ENCODE measurements at regions not wholly inside any gene's neighbourhood (a gene's known extent, or its start where the extent isn't known, plus 50 kb on each side); places are given as distances from the start of the nearest gene placed in this dataset.
"Not testable (repeated sequence)": the region's sequence is repeated elsewhere in the genome, so short reads cannot be mapped to it uniquely, and the experiment has no call there.

DNA sequence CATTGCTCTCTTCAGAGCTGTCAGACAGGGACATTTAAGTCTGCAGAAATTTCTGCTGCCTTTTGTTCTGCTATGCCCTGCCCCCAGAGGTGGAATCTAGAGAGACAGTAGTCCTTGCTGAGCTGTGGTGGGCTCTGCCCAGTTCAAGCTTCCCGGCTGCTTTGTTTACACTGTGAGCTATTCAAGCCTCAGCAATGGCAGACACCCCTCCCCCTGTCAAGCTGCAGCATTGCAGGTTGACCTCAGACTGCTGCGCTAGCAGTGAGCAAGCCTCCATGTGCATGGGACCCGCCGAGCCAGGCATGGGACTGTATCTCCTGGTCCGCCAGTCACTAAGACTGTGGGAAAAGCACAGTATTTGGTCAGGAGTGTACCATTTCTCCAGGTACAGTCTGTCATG lies 53.6 kb upstream of the MAPK10 start:
- not testable (repeated sequence) for DNase-seq (ENCODE audit: low read depth in 2 of 2)

DNA sequence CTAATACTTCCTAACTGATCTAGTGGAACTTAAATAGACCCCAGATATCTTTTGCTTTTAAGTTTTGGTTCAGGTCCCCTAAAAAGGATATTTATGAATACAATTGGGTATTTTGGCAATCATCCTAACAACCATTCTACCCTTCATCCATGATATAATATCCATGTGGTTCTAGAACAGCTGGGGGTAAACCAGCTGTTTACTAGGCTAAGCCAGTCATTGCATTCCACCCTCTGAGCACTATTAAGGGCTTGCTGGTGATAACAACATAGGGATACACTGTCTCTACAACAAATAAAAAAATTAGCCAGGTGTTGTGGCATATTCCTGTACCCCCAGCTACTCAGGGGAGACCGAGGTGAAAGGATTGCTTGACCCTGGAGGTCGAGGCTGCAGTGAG lies 54.8 kb upstream of the MAPK10 start:
- no peak for DNase-seq (ENCODE audit: low read depth in 2 of 2)

DNA sequence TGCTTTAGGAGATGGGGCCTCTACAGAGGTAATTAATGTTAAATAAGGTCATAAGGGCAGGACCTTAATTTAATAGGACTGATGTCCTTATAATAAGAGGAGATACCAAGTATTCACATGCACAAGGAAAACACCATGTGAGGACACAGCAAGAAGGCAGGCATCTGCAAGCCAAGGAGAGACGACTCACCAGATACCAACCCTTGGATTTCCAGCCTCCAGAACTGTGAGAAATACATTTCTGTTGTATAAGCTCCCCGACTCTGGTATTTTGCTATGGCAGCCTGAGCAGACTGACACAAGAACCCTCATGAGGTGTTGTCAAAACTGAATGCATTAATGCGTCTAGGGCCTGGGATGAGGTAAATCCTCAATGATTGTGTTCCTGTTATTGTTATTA lies 56.2 kb upstream of the MAPK10 start:
- DNase-seq (ENCODE audit: low read depth in 2 of 2): no peak

DNA sequence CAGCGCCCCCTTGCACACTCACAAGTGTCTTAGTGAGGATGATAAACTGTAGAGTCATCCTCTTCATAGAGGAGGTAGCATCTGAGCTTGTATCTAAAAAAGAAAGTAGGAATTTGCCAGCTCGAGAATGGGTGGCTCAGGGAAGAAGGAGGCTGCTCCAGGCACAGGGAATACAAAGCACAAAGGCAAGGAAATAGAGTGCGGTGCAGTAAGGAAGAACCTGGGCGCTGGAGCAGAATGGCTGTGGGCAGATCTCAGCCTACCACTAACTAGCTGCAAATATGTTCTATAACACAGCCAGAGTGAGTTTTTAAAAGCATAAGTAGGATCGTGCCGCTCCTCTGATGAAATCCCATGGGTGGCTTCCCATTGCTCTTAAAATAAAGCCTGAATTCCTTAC lies 61.6 kb upstream of the MAPK10 start:
- DNase-seq (ENCODE audit: low read depth in 2 of 2): no peak

DNA sequence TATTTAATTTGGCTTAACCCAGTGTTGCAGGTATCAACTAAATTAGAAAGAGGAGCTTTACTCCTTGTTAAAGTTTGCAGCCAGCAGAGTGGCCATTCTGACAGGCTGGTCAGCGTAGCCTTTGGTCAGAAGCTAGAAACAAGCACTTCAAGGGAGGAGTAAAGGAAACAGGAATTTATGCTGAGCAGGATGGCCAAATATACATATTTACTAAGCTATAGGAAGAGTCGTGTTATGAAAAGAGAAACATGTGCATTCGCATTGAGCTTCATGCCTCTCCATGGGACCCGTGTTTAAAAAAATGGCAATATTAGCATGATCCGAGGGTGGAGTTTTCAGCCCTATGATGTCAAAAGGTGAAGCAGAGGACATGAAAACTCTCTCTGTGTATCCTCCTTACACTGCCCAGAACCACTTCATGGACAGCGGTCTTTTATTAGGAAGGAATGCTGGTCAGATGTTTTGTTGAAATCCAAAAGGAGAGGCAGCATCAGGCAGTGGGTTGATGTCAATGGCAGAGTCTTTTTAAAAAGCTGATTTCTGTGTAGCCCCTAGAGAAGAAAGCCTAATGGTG lies 71.8 kb upstream of the MAPK10 start:
- no peak for DNase-seq (ENCODE audit: low read depth in 2 of 2)

DNA sequence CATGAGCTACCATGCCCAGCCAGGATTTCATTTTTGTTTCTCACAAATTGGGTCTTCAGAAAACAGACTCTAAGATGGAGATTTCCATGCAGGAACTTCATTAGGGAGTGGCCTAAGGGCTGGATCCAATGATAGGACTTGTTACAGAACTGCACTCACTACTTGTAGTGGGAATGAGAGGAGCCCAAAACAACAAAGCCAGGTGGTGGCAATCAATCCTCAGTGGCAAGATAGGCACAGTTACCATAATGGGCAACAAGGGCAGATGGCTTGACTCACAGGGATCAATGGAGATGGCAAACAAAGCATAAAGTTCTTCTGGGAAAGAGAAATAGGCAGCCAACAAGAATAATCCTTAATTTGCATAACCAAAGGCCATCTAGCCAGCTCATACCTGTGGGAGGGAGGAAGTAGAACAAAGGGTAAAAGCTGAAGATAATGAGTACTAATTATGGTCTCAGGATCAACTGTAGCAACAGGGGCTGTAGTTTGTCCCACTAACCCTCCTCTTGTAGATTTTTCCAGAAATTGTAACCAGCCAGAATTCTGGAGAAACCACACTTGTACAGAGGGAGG lies 72.8 kb upstream of the MAPK10 start:
- no peak for DNase-seq (ENCODE audit: low read depth in 2 of 2)

DNA sequence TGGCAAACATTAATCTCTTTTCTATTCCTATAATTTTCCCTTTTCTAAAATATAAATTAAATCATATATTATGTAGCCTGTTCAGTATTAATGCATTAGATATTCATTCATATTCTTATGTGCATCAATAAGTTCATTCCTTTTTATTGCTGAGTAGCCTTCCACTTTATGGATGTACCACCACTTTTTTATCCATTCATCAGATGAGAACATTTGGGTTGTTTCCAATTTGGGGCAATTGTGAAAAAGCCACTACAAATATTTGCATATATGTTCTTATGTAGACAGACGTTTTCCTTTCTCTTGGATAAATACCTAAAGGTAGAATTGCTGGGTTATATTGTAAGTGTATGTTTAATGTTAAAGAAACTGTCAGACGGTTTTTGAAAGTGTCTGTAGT lies 79.4 kb upstream of the MAPK10 start:
- no peak for DNase-seq (ENCODE audit: low read depth in 2 of 2)

DNA sequence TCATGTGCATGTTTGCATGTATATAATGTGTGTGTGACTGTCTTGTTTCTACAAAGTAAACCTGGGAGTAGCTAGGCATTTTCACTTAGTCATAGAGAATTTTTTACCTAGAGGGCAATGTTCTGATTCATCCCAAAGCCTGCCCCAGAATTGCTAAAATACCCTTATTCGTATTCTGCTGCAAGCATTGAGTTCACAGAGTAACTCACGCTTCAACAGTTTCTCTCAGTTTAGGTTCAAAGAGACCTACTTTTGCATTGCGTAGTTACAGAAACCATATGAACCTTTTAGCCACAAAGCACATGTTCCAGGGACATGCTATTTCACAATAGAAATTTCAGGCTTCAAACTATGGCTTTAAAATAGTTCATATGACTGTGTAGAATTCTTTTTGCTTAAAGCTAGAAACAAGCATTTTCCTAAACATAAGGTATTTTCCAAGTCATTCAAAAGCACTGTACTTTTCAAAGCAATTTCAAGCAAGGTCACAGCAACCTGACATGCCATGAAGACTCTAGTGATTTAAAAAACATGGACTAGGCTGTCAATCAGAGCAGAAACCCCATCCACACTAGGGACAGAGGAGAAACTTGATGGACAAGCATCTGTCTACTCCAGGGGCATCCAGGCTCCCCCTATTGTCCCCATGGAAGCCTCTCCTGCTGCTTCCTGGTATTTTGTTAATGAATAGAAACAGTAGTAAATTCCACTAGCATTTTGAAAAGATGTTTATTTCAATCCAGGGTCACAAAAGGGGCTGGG lies 81.5 kb upstream of the MAPK10 start:
- no peak for DNase-seq (ENCODE audit: low read depth in 2 of 2)

DNA sequence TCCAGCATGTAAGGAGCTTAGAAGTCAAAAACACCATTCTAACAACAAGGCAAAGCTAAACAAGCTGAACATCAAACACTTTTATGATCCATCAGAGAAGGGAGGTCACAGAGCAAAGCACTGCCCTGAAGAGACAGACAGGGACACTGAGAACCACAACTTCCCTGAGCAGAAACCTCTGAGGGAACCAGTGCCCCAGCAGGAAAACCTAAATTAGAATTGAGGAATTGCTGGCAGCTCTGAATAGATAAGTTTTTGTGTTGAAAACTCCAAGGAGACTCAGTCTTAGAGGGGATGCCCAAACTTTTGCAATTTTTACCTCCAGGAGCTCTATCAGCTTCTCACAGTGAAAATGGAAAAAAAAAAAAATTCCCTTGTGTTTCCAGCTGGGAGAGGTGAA lies 83.0 kb upstream of the MAPK10 start:
- no peak for DNase-seq (ENCODE audit: low read depth in 2 of 2)

DNA sequence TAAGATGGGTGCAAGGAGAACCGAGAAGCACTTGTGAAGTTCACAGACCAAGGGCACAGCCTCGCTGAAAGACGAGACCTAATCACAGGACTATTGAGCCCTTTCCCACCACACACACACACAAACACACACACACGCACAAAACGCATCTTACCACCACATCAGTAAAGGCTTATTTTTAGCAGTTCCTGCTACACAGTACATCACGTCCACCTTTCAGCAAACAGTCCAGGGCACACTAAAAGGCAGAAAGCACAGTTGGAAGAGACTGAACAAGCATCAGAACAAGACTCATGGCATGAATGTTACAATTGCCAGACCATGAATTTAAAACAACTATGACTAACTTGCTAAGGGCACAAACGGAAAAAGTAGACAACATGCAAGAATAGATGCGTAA lies 83.6 kb upstream of the MAPK10 start:
- no peak for DNase-seq (ENCODE audit: low read depth in 2 of 2)

DNA sequence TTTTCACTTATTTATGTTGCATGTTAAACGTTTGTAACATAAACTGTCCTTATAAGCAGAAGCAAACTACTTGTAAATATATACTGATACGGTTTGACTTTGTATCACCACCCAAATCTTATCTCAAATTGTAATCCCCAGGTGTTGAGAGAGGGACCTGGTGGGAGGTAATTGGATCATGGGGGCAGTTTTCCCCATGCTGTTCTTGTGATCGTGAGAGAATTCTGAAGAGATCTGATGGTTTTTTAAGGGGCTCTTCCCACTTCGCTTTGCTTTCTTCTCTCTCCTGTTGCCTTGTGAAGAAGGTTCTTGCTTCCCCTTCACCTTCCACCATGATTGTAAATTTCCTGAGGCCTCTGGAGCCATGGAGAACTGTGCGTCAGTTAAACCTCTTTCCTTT lies 87.1 kb upstream of the MAPK10 start:
- DNase-seq (ENCODE audit: low read depth in 2 of 2): no peak

DNA sequence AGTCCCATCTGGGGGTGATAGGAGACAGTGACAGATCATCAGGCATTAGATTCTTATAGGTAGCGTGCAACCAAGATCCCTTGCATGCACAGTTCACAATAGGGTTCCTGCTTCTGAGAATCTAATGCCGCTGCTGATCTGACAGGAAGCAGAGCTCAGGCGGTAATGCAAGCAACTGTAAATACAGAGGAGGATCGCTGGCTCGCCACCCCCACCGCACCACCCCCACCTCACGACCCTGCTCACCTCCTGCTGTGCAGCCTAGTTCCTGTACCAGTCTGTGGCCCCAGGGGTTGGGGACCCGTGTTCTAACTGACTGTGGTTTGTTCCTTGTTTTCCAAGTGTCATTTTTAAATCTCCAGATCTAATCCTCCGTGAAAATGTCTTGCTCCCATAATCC lies 89.0 kb upstream of the MAPK10 start:
- DNase-seq (ENCODE audit: low read depth in 2 of 2): no peak

DNA sequence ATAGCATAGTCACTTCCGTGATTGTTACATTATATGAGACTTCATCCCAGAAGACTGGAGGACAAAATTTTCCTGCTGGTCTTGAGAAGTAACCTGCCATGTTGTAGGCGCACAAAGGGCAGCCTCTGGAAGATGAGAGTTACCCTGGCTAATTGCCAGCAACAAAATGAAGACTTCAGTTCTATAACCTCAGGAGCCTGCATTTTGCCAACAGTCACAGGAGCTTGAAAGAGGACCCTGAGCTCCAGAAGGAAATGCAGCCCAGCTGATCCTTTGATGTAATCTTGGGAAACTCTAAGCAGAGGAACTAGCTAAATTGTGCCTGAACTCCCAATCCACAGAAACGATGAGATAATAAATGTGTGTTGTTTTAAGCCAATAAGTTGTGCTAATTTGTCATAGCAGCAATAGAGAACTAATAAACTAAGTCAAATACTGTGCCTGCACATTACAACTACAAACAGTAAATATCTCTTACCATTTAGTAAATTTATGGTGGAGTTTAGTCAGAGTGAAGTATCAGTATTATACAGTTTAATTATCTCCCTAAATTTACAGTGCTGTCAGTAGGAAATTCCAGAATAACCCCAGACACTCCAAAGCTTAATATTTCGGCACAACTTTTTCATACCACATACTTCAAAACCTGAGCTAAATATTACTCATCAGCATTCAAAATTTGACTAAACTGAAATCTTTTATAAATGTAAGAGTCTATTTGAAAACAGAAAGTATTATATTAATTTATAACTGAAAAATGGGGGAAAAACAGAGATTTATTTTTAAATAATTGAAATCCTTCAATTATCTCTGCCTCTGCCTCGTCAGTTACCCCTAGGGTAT lies 90.1 kb upstream of the MAPK10 start:
- no peak for DNase-seq (ENCODE audit: low read depth in 2 of 2)

DNA sequence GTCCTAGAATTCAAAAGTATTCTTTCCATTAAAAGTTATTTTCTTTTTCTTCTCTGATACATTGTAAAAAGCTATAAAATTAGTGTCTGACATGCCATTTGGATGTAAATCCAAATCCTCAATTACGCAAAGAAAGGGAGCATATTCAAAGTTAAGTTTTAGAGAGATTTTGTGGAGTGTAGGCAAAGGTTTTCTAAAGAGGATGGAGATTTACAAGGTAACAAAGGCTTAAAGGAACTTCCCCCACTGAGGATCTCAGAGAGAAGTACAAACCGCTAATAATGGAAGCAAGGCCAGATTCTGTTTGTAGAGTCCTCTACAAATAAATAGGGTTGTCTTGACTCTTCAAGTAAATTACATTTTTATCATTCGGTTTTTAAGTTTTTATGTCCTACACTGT lies 91.0 kb upstream of the MAPK10 start:
- DNase-seq (ENCODE audit: low read depth in 2 of 2): no peak

DNA sequence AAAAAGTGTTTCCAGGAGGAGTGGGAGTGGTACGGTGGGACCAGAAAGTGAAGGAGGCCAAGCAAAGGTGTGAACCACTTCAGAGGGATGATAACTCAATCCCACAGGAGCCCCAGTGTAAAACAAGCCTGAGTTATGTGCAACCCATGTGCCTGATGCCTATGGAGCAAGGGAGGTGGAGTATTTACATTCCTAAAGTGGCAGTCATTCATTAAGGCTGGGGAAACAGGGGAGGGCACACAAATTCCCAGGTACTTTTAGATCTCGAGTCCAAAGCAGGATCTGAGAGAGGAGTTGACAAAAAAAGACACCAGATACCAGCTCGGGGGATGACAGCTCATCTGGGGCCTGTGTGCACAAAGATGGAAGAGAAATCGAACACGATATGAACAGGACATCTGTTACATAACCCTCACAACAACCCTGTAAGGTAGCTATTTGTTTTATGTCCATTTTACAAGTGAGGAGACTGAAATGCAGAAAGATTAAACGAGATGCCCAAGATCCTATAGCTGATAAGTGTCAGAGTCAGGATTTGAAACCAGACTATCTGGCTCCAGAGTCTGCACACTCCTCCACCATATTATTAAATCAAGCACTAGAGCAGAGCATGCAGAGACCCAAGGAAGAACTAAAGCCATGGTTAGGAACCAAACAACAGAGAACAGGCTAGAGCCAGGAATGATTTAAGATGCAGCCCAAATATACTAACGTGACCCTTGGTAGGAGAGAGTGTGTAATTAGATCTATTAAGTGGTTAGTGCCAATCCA lies 91.9 kb upstream of the MAPK10 start:
- no peak for DNase-seq (ENCODE audit: low read depth in 2 of 2)

DNA sequence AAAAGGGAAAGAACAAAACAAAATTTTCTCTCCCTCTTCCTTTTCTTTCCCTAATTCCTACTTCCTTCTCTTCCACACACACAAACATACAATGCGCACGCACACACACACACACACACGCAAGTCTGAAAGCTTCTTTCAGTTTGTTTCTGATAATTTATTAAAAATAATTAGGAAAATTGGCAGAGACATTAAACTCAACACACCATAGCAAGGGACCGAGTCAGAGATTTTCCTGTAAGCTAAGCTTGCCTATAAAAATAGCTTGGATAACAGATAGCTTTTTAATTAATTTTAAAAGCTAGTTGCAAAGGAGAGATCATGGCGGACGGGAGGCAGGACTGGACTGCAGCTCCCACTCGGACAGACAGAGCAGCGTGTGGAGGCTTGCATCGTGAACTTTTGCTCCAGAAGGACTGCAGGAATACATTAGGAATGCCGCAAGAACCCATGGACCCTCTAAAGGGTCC lies 92.6 kb upstream of the MAPK10 start:
- no peak for DNase-seq (ENCODE audit: low read depth in 2 of 2)

DNA sequence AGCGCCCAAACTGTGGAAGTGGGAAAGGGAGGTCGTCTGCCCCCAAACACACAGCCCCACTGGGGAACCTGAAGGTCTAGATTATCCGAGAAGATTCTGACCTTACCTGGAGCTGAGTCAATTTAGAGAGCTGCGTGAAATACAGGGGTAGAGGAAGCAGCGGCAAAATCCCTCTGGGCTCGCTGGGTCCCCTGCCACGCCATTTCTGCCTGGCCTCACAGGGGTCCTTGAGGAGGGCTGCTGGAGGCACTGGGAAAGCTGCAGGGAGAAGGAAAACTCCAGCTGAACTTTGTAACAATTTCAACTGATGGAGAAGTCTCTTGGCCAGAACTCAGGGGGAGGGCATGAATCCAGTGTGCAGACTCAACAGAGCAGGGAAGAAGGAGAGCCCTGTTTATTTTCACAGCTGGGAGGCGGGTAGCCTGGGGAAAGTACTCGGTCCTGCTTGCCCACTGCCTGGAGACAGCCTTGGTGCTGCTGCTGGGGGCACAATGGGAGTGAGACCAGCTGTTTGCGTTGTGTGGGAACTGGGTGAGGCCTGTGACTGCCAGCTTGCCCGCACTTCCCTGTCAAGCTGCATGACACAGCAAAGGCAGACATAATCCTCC lies 93.2 kb upstream of the MAPK10 start:
- no peak for DNase-seq (ENCODE audit: low read depth in 2 of 2)

DNA sequence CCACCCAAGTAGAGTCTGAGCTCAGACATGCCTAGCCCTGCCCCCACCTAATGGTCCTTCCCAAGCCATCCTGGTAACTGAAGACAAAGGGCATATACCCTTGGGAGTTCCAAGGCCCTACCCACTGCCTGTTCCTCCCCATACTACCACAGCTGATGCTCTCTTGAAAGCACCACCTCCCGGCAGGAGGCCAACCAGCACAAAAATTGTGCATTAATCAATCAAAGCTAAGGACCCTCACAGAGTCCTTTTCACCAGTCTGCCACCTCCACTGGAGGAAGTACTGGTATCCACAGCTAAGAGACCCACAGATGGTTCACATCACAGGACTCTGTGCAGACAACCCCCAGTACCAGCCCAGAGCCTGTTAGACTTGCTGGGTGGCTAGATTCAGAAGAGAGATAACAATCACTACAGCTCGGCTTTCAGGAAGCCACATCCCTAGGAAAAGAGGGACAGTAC lies 93.8 kb upstream of the MAPK10 start:
- not testable (repeated sequence) for DNase-seq (ENCODE audit: low read depth in 2 of 2)

DNA sequence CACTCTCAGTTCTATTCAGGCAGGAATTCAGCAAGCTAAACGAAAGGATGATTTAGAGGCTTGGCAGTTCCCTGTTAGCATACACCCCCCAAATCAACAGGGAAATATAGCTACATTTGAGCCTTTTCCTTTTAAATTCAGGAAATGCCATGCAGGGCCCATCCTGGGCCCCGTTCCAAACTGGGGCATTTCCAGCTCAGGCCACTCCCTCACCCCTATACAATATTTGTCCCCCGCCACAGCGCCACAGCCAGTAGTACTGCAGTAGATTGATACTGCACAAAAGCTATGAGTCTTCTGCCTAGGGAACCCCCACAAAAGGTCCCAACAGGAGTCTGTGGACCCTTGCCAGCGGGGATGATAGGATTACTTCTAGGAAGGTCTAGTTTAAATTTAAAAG lies 102.0 kb upstream of the MAPK10 start:
- no peak for DNase-seq (ENCODE audit: low read depth in 2 of 2)

DNA sequence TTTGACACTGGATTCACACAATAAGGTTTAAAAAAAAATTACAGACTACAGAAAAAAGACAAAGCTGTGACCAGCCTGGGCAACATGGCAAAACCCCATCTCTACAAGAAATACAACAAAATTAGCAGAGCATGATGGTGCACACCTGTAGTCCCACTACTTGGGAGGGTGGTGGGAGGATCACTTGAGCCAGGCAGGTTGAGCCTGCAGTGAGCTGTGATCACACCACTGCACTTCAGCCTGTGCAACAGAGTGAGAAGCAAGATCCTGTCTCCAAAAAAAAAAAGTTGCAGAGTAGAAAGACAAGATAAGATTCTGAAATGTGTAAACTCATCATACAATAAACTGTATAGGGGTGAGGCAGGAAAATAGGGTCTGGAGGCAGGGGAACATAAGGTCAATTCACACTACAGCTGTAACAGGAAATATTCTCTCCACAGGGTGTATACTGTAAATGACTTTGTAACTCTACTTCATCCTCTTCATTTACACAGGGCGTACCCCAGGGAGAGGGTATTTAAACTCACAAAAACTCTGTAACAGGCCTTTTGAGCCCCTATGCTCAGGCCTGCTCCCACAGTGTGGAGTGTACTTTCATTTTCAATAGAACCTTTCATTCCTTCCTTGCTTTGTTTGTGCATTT lies 112.6 kb upstream of the MAPK10 start:
- no peak for DNase-seq (ENCODE audit: low read depth in 2 of 2)

DNA sequence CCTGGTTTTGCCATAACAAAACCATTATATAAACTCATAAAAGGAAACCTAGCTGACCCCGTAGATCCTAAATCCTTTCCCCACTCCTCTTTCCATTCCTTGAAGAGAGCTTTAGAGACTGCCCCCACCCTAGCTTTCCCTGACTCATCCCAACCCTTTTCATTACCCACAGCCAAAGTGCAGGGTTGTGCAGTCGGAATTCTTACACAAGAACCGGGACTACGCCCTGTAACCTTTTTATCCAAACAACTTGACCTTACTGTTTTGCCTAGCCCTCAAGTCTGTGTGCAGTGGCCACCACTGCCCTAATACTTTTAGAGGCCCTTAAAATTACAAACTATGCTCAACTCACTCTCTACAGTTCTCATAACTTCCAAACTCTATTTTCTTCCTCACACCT lies 116.0 kb upstream of the PTPN13 start:
- not testable (repeated sequence) for DNase-seq (ENCODE audit: low read depth in 2 of 2)

All from stimulated activated CD4-positive, alpha-beta T cell treated with anti-CD3 and anti-CD28 coated beads, Interleukin-4, amount 100 ng/mL, for 48 hours (primary cell).